ENCODE measurements at regions not wholly inside any gene's neighbourhood (a gene's known extent, or its start where the extent isn't known, plus 50 kb on each side); places are given as distances from the start of the nearest gene placed in this dataset.

DNA sequence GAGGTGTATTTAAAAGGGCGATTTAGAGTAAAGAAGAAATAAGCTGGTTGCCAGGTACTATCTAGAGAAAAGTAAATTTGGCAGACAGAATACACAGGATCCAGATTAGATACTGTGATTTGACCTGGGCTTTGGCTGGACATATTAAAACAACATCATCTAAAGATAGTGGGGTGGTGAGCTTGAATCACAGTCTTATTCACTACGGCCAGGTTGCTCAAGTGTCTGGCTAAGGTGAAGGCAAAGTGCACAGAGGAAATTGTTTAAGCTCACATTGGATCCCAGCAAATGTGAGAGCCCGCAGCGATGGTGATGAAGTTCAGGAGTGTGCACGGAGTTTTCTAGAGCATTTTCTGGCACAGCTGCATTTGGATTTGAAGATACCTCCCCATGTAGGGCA lies 398.2 kb upstream of the MEF2C start:
- no peak for TF ChIP-seq CTCF (IDR thresholded peaks at IDR 0.05)
- TF ChIP-seq POLR2A (IDR thresholded peaks at IDR 0.05) = no peak
